GM18519 (cell line): ENCODE measurements at regions not wholly inside any gene's neighbourhood (a gene's known extent, or its start where the extent isn't known, plus 50 kb on each side); places are given as distances from the start of the nearest gene placed in this dataset.

Experiments
- ATAC-seq: cut with Tn5 transposase; IDR thresholded peaks from one replicate; pipeline ENCODE4 v1.9.1; 2021; ENCODE audit warnings: mild to moderate bottlenecking, moderate library complexity; ENCODE audit not compliant: unreplicated experiment, low FRiP score

- ATAC-seq, result no peak
Measured at GRCh38 chr2:611519-611918, 65.7 kb downstream of the TMEM18 start.

GRCh38 chr2:610491-610890 is 66.7 kb downstream of the TMEM18 start:
- no peak for ATAC-seq

- no peak for ATAC-seq
Measured at GRCh38 chr2:609881-610280, 67.3 kb downstream of the TMEM18 start.

- ATAC-seq, result no peak
Measured at GRCh38 chr2:609449-609848, 67.8 kb downstream of the TMEM18 start.

- ATAC-seq, result no peak
Measured at GRCh38 chr2:608711-609110, 68.5 kb downstream of the TMEM18 start.

GRCh38 chr2:608297-608696 is 68.9 kb downstream of the TMEM18 start:
- no peak for ATAC-seq

- no peak for ATAC-seq
Measured at GRCh38 chr2:607709-608108, 69.5 kb downstream of the TMEM18 start.

GRCh38 chr2:607172-607571 is 70.0 kb downstream of the TMEM18 start:
- ATAC-seq, result no peak

GRCh38 chr2:605674-606608 is 71.3 kb downstream of the TMEM18 start:
- ATAC-seq, result no peak

- ATAC-seq, result no peak
Measured at GRCh38 chr2:604854-605524, 72.2 kb downstream of the TMEM18 start.

- ATAC-seq, result no peak
Measured at GRCh38 chr2:604385-604784, 72.8 kb downstream of the TMEM18 start.

GRCh38 chr2:603869-604268 is 73.3 kb downstream of the TMEM18 start:
- no peak for ATAC-seq

GRCh38 chr2:603427-603826 is 73.8 kb downstream of the TMEM18 start:
- no peak for ATAC-seq

- ATAC-seq, result no peak
Measured at GRCh38 chr2:602571-603359, 74.4 kb downstream of the TMEM18 start.

- no peak for ATAC-seq
Measured at GRCh38 chr2:601806-602455, 75.3 kb downstream of the TMEM18 start.

GRCh38 chr2:601387-601698 is 75.9 kb downstream of the TMEM18 start:
- ATAC-seq, result no peak

- no peak for ATAC-seq
Measured at GRCh38 chr2:600542-601386, 76.4 kb downstream of the TMEM18 start.

GRCh38 chr2:599601-600000 is 77.6 kb downstream of the TMEM18 start:
- ATAC-seq, result no peak

GRCh38 chr2:598058-598802 is 79.0 kb downstream of the TMEM18 start:
- ATAC-seq, result no peak
